Keratinocyte (primary cell): ENCODE measurements at regions not wholly inside any gene's neighbourhood (a gene's known extent, or its start where the extent isn't known, plus 50 kb on each side); places are given as distances from the start of the nearest gene placed in this dataset.

ENCODE experiments used
- DNase-seq: peaks from one replicate; pipeline ENCODE4 v3.0.0-alpha.2; 2011; ENCODE audit warnings: low read depth, missing footprints, low spot score
- FAIRE-seq: peaks from 2 replicates; lab custom pipeline; 2011; peaks lifted over from hg19 to GRCh38; lab: Jason Lieb, UNC
- H2AFZ ChIP-seq: 2 replicates; pipeline ENCODE4 v1.6.0; 2012; ENCODE audit warnings: low read length, control low read depth, inconsistent platforms; ENCODE audit not compliant: control insufficient read depth
- H3K27ac ChIP-seq: 2 replicates; pipeline ENCODE4 v1.5.1; 2011; ENCODE audit warnings: low read length; ENCODE audit not compliant: control insufficient read depth, insufficient read depth
- H3K27me3 ChIP-seq: 3 replicates; pipeline ENCODE4 v1.6.0; 2011; ENCODE audit warnings: low read length; ENCODE audit not compliant: control insufficient read depth, insufficient read depth; ENCODE audit errors: extremely low read depth
- H3K36me3 ChIP-seq, 2 experiments: 2 replicates in 1 of 2; 3 replicates in 1 of 2; pipeline ENCODE4 v1.5.1; 2011; ENCODE audit warnings: low read length in 2 of 2, mild to moderate bottlenecking in 1 of 2; ENCODE audit not compliant: control insufficient read depth in 2 of 2, insufficient read depth in 2 of 2; ENCODE audit errors: extremely low read depth in 1 of 2
- H3K4me1 ChIP-seq: 3 replicates; pipeline ENCODE4 v1.5.1; 2011; ENCODE audit warnings: low read length; ENCODE audit not compliant: control insufficient read depth, insufficient read depth; ENCODE audit errors: extremely low read depth
- H3K4me2 ChIP-seq: 3 replicates; pipeline ENCODE4 v1.6.0; 2011; ENCODE audit warnings: low read depth, low read length; ENCODE audit not compliant: control insufficient read depth, insufficient read depth; ENCODE audit errors: extremely low read depth
- H3K4me3 ChIP-seq, 3 experiments: fragments of 200-600 bp in 1 of 3; sonication (generic) in 1 of 3; 2 replicates in 2 of 3; 3 replicates in 1 of 3; pipeline ENCODE4 v1.5.1; 2011 to 2016; ENCODE audit warnings: low read length in 3 of 3, mild to moderate bottlenecking in 3 of 3, control low read depth in 2 of 3, inconsistent platforms in 1 of 3, low read depth in 1 of 3, mixed read lengths in 1 of 3, mixed run types in 1 of 3, moderate library complexity in 1 of 3; ENCODE audit not compliant: control insufficient read depth in 2 of 3, insufficient read depth in 2 of 3; ENCODE audit errors: extremely low read depth in 1 of 3
- H3K79me2 ChIP-seq: 2 replicates; pipeline ENCODE4 v1.6.0; 2012; ENCODE audit warnings: low read length; ENCODE audit not compliant: control insufficient read depth, insufficient read depth
- H3K9ac ChIP-seq: 3 replicates; pipeline ENCODE4 v1.6.0; 2011; ENCODE audit warnings: low read length; ENCODE audit not compliant: control insufficient read depth, insufficient read depth; ENCODE audit errors: extremely low read depth
- H3K9me1 ChIP-seq: 3 replicates; pipeline ENCODE4 v1.6.0; 2011; ENCODE audit warnings: low read length; ENCODE audit not compliant: control insufficient read depth, insufficient read depth; ENCODE audit errors: extremely low read depth
- H3K9me3 ChIP-seq: 2 replicates; pipeline ENCODE4 v1.5.1; 2012; ENCODE audit warnings: low read depth, low read length; ENCODE audit not compliant: control insufficient read depth
- H4K20me1 ChIP-seq: 3 replicates; pipeline ENCODE4 v1.6.0; 2011; ENCODE audit warnings: low read length; ENCODE audit not compliant: control insufficient read depth, insufficient read depth; ENCODE audit errors: extremely low read depth
- EZH2 ChIP-seq: IDR thresholded peaks from one replicate; pipeline ENCODE4 v1.6.1; 2012; ENCODE audit warnings: inconsistent platforms, mild to moderate bottlenecking, low read length, moderate library complexity
- dilution Hi-C: fragments of 300-500 bp; cut with MboI; formaldehyde crosslinking; loops from one replicate; pipeline ENCODE4 v1.7.0; 2020; ENCODE audit warnings: low sequenced_read_pairs; ENCODE audit not compliant: extremely low pct_ligation_motif_present
- TF ChIP-seq, protein P1 (sequence below), 3 experiments: IDR thresholded peaks in 1 of 3; conservative IDR thresholded peaks in 1 of 3; optimal IDR thresholded peaks in 1 of 3; 2 replicates in 2 of 3; 3 replicates in 1 of 3; pipeline versions ENCODE3 to v1.5.1; 2011; ENCODE audit warnings: low read length in 3 of 3, mild to moderate bottlenecking in 3 of 3, moderate library complexity in 2 of 3, control low read depth in 1 of 3, inconsistent platforms in 1 of 3; ENCODE audit not compliant: insufficient read depth in 2 of 3; ENCODE audit errors: extremely low read depth in 1 of 3

DNA sequence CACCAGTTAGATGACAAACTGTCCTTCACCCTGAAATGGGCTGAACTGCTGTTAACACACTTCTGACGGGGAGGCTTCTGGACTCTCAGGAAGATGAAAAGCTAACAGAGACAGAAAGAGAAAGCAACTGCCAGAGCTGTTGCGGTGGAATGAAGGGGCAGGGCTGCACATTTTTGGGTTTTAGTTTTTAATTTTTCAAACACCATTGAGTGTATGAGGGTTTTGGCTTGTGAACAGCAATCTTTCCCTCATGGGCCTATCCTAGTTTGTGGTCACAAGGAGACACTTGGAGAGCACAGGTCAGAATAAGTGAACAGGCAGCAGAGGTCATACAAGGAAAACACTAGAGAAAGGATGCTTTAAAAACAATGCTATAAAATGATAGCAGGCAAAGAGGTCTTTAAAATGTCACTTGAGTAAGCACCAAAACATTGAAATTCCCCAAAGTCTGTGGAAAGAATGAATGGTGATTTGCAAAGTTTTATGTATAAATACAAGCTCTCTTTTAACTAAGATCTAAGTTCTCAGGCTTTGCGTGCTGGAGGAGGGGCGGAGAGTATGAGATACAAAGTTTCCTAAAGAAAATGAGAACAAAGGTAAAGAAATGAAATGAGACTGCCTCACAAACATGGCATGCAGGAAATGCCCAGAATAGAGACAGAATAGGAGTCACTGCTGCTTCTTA is 101.4 kb upstream of the GLI3 start:
- Histone ChIP-seq H3K4me3 (no peak overlapping the region), H4K20me1 (no peaks in the 10 kb centered on the region), H3K27ac (no peak overlapping the region), H3K36me3 (no peaks in the 10 kb centered on the region), H3K9ac (no peak overlapping the region), H2AFZ (no peak overlapping the region), H3K4me1 (no peaks in the 10 kb centered on the region), H3K79me2 (no peaks in the 10 kb centered on the region), H3K9me3 (no peaks in the 10 kb centered on the region), H3K9me1 (no peaks in the 10 kb centered on the region), H3K27me3 (no peaks in the 10 kb centered on the region), H3K4me2 (no peak overlapping the region)
- DNase-seq (no peak), FAIRE-seq (no peak)
- dilution Hi-C loops = no loop called here
- no peak for TF ChIP-seq EZH2
- TF ChIP-seq, protein P1, sequence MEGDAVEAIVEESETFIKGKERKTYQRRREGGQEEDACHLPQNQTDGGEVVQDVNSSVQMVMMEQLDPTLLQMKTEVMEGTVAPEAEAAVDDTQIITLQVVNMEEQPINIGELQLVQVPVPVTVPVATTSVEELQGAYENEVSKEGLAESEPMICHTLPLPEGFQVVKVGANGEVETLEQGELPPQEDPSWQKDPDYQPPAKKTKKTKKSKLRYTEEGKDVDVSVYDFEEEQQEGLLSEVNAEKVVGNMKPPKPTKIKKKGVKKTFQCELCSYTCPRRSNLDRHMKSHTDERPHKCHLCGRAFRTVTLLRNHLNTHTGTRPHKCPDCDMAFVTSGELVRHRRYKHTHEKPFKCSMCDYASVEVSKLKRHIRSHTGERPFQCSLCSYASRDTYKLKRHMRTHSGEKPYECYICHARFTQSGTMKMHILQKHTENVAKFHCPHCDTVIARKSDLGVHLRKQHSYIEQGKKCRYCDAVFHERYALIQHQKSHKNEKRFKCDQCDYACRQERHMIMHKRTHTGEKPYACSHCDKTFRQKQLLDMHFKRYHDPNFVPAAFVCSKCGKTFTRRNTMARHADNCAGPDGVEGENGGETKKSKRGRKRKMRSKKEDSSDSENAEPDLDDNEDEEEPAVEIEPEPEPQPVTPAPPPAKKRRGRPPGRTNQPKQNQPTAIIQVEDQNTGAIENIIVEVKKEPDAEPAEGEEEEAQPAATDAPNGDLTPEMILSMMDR (optimal IDR thresholded peaks at IDR 0.05 in 1 of 3, IDR thresholded peaks at IDR 0.05 in 1 of 3, conservative IDR thresholded peaks at IDR 0.05 in 1 of 3; ENCODE audit: extremely low read depth in 1 of 3, insufficient read depth in 2 of 3, low read length in 3 of 3) = no peak

DNA sequence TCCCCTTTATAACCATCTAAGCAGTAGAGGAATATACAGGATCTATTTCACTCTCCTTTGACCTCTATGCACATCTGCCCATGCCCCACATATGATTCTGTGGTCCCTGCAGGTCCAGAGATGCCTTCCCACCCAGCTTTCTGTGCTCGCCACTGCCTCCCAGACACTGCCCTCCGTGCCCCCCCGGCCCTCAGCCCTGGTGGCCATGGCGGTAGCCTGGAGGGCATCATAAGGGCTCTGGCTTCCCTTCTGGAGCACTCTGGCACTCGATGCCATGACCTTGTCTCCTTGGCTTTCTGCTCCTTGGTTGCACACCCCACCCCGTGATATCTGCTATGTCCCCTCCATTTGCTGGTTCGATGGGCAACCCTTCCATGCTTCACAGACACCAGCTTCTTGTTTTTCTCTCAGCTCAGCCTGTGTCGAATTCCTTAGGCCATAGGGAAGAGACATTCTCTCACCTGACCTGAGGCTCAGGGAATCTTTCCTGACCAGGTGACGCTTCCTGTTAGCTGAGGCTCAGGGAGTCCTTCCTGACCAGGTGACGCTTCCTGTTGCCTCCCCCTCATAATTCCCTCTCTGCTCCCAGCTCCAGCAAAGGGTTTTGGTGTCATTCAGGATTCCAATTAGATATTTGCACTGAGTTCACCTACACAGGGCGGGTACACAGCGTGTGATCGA is 100.4 kb upstream of the GLI3 start:
- no peaks in the 10 kb centered on the region for H3K9me3 ChIP-seq
- H3K27me3 ChIP-seq = no peaks in the 10 kb centered on the region
- H3K9ac ChIP-seq = no peak overlapping the region
- no peak overlapping the region for H3K4me3 ChIP-seq
- TF ChIP-seq, protein P1 (optimal IDR thresholded peaks at IDR 0.05 in 1 of 3, IDR thresholded peaks at IDR 0.05 in 1 of 3, conservative IDR thresholded peaks at IDR 0.05 in 1 of 3; ENCODE audit: extremely low read depth in 1 of 3, insufficient read depth in 2 of 3, low read length in 3 of 3) = no peak
- no peak for TF ChIP-seq EZH2
- H3K9me1 ChIP-seq = no peaks in the 10 kb centered on the region
- no peak overlapping the region for H2AFZ ChIP-seq
- H3K79me2 ChIP-seq = no peaks in the 10 kb centered on the region
- no peaks in the 10 kb centered on the region for H3K4me1 ChIP-seq
- H3K4me2 ChIP-seq = no peak overlapping the region
- H3K36me3 ChIP-seq = no peaks in the 10 kb centered on the region
- DNase-seq = no peak
- no peak for FAIRE-seq
- H3K27ac ChIP-seq = no peak overlapping the region
- dilution Hi-C loops = no loop called here
- H4K20me1 ChIP-seq = no peaks in the 10 kb centered on the region
